Endothelial cell (in vitro differentiated cells): ENCODE measurements at regions not wholly inside any gene's neighbourhood (a gene's known extent, or its start where the extent isn't known, plus 50 kb on each side); places are given as distances from the start of the nearest gene placed in this dataset.
"Not testable (repeated sequence)": the region's sequence is repeated elsewhere in the genome, so short reads cannot be mapped to it uniquely, and the experiment has no call there.

Experiments
- DNase-seq: peaks from one replicate; pipeline ENCODE4 v3.0.0; 2021; ENCODE audit warnings: low spot score
- H3K27ac Mint-ChIP-seq: one replicate; pipeline ENCODE4 v1.8.0; 2021; ENCODE audit warnings: mixed read lengths, inconsistent platforms; ENCODE audit not compliant: unreplicated experiment
- H3K27me3 Mint-ChIP-seq: one replicate; pipeline ENCODE4 v1.8.0; 2021; ENCODE audit warnings: mild to moderate bottlenecking, moderate library complexity, mixed read lengths, inconsistent platforms; ENCODE audit not compliant: unreplicated experiment
- H3K36me3 Mint-ChIP-seq: one replicate; pipeline ENCODE4 v1.8.0; 2021; ENCODE audit warnings: mild to moderate bottlenecking, low read depth, mixed read lengths, inconsistent platforms; ENCODE audit not compliant: unreplicated experiment
- H3K4me1 Mint-ChIP-seq: one replicate; pipeline ENCODE4 v1.8.0; 2021; ENCODE audit warnings: mild to moderate bottlenecking, mixed read lengths, inconsistent platforms; ENCODE audit not compliant: unreplicated experiment
- H3K4me3 Mint-ChIP-seq: one replicate; pipeline ENCODE4 v1.8.0; 2021; ENCODE audit warnings: mild to moderate bottlenecking, mixed read lengths, inconsistent platforms; ENCODE audit not compliant: unreplicated experiment
- H3K9me3 Mint-ChIP-seq: one replicate; pipeline ENCODE4 v1.8.0; 2021; ENCODE audit warnings: mixed read lengths, inconsistent platforms; ENCODE audit not compliant: unreplicated experiment
- CTCF ChIP-seq: fragments of 200-600 bp; sonication (generic); IDR thresholded peaks from one replicate; pipeline ENCODE4 v1.5.0; 2021; ENCODE audit warnings: antibody characterized with exemption; ENCODE audit not compliant: unreplicated experiment

GRCh38 chr6:140271759-140272377, 897.4 kb upstream of the CITED2 start:
- no peak overlapping the region for H3K4me3 Mint-ChIP-seq
- H3K36me3 Mint-ChIP-seq, result no peaks in the 10 kb centered on the region
- H3K9me3 Mint-ChIP-seq, result no peaks in the 10 kb centered on the region
- H3K4me1 Mint-ChIP-seq, result no peaks in the 10 kb centered on the region
- H3K27ac Mint-ChIP-seq, result no peak overlapping the region
- no peaks in the 10 kb centered on the region for H3K27me3 Mint-ChIP-seq
- DNase-seq, result no peak
- no peak for TF ChIP-seq CTCF

GRCh38 chr6:140269591-140270165, 895.2 kb upstream of the CITED2 start:
- Mint-ChIP-seq H3K9me3 (no peaks in the 10 kb centered on the region), H3K4me1 (no peaks in the 10 kb centered on the region), H3K27me3 (no peaks in the 10 kb centered on the region), H3K4me3 (no peak overlapping the region), H3K27ac (no peak overlapping the region), H3K36me3 (no peaks in the 10 kb centered on the region)
- TF ChIP-seq CTCF, result no peak
- no peak for DNase-seq

GRCh38 chr6:140264431-140264830, 890.0 kb upstream of the CITED2 start:
- Mint-ChIP-seq H3K27ac (no peak overlapping the region), H3K4me3 (no peak overlapping the region), H3K4me1 (no peaks in the 10 kb centered on the region), H3K9me3 (no peaks in the 10 kb centered on the region), H3K27me3 (no peaks in the 10 kb centered on the region), H3K36me3 (peaks cover 9% of the 10 kb centered on the region)
- no peak for DNase-seq
- no peak for TF ChIP-seq CTCF

- H3K36me3 Mint-ChIP-seq, H3K27me3 Mint-ChIP-seq, H3K4me1 Mint-ChIP-seq, H3K27ac Mint-ChIP-seq, H3K4me3 Mint-ChIP-seq, H3K9me3 Mint-ChIP-seq, DNase-seq: not testable (repeated sequence)
Observed at GRCh38 chr6:140258302-140258701, 883.9 kb upstream of the CITED2 start.

GRCh38 chr6:140256248-140256647, 881.8 kb upstream of the CITED2 start:
- Mint-ChIP-seq H3K27me3 (peaks cover 1% of the 10 kb centered on the region), H3K4me3 (no peak overlapping the region), H3K36me3 (peaks cover 9% of the 10 kb centered on the region), H3K4me1 (peaks cover 6% of the 10 kb centered on the region), H3K9me3 (no peaks in the 10 kb centered on the region), H3K27ac (no peak overlapping the region)
- TF ChIP-seq CTCF, result no peak
- DNase-seq, result no peak
